ENCODE measurements at regions not wholly inside any gene's neighbourhood (a gene's known extent, or its start where the extent isn't known, plus 50 kb on each side); places are given as distances from the start of the nearest gene placed in this dataset.

- DNase-seq (ENCODE audit: low read depth): no peak
Measured at GRCh38 chr20:2237059-2237458, 58.7 kb upstream of the TGM3 start.

DNA sequence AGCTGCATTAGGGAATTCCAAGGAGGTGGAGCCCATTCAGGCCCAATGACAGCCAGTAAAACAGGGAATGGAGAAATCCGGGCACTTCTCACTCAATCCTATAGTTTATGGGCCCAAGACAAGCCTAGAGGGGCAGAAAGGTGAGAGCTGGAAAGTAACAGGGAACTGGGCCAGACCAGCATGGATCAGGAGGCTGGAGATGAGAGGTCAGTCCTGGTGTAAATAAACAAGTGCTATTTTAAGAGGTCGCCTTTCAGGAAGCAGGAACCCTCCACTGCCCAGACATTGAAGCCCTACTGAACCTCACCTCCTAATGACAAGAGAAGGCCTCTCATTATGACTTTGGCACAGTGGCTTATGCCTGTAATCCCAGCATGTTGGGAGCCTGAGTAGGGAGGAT lies 57.2 kb upstream of the TGM3 start:
- DNase-seq (ENCODE audit: low read depth): no peak

DNA sequence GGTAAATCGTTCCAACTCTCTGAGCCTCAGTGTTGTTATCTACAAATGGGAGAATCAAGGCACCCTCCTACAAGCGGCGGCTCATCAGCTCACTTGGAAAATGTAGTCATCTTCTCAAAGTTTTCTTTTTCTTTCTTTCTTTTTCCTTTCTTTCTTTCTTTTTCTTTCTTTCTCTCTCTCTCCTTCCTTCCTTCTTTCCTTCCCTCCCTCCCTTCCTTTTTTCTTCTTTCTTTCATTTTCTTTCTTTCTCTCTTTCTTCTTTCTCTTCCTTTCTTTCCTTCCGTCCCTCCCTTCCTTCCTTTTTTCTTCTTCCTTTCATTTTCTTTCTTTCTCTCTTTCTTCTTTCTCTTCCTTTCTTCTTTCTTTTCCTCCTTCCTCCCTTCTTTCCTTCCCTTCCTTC lies 55.0 kb upstream of the TGM3 start:
- DNase-seq (ENCODE audit: low read depth): no peak

DNA sequence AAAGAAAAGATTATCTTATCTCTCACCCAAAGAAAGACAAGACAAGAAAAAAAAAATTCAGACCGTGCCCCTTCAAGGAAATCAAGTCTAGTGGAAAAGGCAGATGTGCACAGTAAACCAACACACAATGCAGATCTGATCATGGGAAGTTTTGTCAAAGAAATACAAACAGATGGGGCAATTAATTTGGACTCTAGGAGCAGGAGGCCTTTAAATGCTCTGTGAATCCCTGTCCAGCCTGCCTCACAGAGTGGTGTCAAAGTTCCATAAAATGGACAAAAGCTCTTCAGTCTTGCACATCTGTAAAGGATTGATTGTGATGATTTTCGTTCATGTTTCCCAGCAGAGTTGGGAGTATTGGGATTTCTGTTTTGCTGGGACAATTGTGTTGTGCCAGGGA lies 53.1 kb upstream of the TGM3 start:
- no peak for DNase-seq (ENCODE audit: low read depth)

- no peak for DNase-seq (ENCODE audit: low read depth)
Measured at GRCh38 chr20:2244523-2244922, 51.3 kb upstream of the TGM3 start.

DNA sequence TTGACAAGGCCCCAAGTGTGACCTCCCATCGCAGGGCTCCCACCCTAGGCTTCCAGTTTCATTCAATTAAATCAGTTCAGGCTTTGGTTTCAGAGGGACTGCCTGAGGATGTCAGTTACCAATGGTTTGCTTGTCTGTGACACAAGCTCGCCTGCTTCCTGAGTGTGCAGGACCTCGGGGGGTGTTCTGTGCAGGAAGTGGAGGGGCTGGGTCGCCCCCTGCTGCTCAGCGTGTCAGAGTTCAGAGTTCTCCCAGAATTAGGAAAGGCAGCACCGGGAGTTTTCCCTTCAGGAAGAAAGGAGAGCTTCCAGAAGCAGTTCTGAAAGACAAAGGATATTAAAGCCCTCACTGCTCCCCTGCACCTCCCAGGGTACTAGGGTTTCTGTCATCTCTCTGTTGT lies 50.8 kb upstream of the TGM3 start:
- DNase-seq (ENCODE audit: low read depth): no peak

- no peak for DNase-seq (ENCODE audit: low read depth)
Measured at GRCh38 chr20:2245637-2246036, 50.2 kb upstream of the TGM3 start.
